ENCODE measurements at regions not wholly inside any gene's neighbourhood (a gene's known extent, or its start where the extent isn't known, plus 50 kb on each side); places are given as distances from the start of the nearest gene placed in this dataset.

DNA sequence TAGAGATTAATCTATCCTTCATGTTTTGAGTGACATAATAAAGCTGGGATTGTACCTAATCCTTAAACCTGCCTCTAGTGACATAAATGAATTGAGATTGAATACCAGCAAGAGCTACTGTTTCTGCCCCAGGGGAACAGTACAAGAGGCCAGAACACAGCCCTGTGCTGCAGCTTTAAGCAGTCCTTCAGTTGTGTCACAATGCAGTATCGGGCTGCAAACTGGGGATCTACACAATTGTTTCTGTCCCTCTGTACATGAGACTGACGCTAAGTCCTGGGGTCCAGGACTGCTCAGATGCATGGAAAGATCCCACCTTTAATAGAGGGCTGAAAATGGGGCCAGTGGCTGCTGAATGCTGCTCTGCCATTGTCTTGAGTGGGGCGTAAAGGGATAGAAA is 87.5 kb downstream of the MINAR1 start:
- TF ChIP-seq, protein P1, sequence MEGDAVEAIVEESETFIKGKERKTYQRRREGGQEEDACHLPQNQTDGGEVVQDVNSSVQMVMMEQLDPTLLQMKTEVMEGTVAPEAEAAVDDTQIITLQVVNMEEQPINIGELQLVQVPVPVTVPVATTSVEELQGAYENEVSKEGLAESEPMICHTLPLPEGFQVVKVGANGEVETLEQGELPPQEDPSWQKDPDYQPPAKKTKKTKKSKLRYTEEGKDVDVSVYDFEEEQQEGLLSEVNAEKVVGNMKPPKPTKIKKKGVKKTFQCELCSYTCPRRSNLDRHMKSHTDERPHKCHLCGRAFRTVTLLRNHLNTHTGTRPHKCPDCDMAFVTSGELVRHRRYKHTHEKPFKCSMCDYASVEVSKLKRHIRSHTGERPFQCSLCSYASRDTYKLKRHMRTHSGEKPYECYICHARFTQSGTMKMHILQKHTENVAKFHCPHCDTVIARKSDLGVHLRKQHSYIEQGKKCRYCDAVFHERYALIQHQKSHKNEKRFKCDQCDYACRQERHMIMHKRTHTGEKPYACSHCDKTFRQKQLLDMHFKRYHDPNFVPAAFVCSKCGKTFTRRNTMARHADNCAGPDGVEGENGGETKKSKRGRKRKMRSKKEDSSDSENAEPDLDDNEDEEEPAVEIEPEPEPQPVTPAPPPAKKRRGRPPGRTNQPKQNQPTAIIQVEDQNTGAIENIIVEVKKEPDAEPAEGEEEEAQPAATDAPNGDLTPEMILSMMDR (conservative IDR thresholded peaks at IDR 0.05; ENCODE audit: low read depth, low read length), result no peak
- TF ChIP-seq EZH2phosphoT487 (IDR thresholded peaks at IDR 0.05; ENCODE audit: borderline replicate concordance, low read length), result no peak

All from PC-3 (cell line).